HCT116 (cell line): ENCODE measurements at regions not wholly inside any gene's neighbourhood (a gene's known extent, or its start where the extent isn't known, plus 50 kb on each side); places are given as distances from the start of the nearest gene placed in this dataset.

Source experiments
- ATAC-seq: fragments of 200-7000 bp; cut with Tn5 transposase; 2 replicates; pipeline ENCODE4 v1.9.1; 2020; ENCODE audit warnings: mild to moderate bottlenecking, moderate library complexity
- BruUV-seq: library from RNA; stranded (reverse); fragments of 400-500 nt; replicated peaks from 2 replicates; lab custom pipeline; 2021; lab: Mats Ljungman, UMichigan
- CTCF ChIA-PET: fragments of 300-600 bp; sonication (Branson Sonifier 250); formaldehyde crosslinking; loops from one replicate; lab custom pipeline; 2021; ENCODE audit warnings: antibody characterized with exemption; lab: Charles Lee
- POLR2A ChIA-PET: fragments of 300-600, 350-600 bp; sonication (Branson Sonifier 250); formaldehyde crosslinking; loops from one replicate; lab custom pipeline; 2021; ENCODE audit warnings: antibody characterized with exemption; lab: Charles Lee
- RAD21 ChIA-PET, 2 experiments: fragments of 300-600 bp; sonication (Branson Sonifier 250); formaldehyde crosslinking; loops; one replicate each; lab custom pipeline; 2023; ENCODE audit warnings: low total read pairs in 2 of 2; ENCODE audit not compliant: uncharacterized antibody in 2 of 2, unreplicated experiment in 2 of 2, low non-redundant PET in 1 of 2; lab: Charles Lee
- DNase-seq: peaks from one replicate; pipeline ENCODE4 v3.0.0-alpha.2; 2010; ENCODE audit warnings: low read depth, low spot score
- H2AFZ ChIP-seq: fragments of 200-600 bp; shearing (Covaris generic), sonication (generic); 2 replicates; pipeline ENCODE4 v1.6.1; 2017; ENCODE audit warnings: low read depth, mixed run types, mixed read lengths, antibody characterized with exemption, low read length; ENCODE audit not compliant: poor library complexity, severe bottlenecking
- H3K27ac ChIP-seq: 2 replicates; pipeline ENCODE4 v1.5.1; 2012; ENCODE audit warnings: low read depth, low read length
- H3K27me3 ChIP-seq: fragments of 200-600 bp; sonication (generic); 2 replicates; pipeline ENCODE4 v1.6.1; 2016; ENCODE audit warnings: mixed run types, low read length, mixed read lengths; ENCODE audit not compliant: insufficient read depth
- H3K36me3 ChIP-seq, 2 experiments: fragments of 200-500 bp in 1 of 2; fragments of 200-600 bp in 1 of 2; sonication (Bioruptor generic) in 1 of 2; sonication (generic) in 1 of 2; 2 replicates each; pipeline versions ENCODE4 v1.5.1 to v1.6.1; 2014 to 2016; ENCODE audit warnings: low read length in 2 of 2, inconsistent platforms in 1 of 2, mixed read lengths in 1 of 2, mixed run types in 1 of 2; ENCODE audit not compliant: insufficient read depth in 2 of 2, control insufficient read depth in 1 of 2
- H3K4me1 ChIP-seq, 2 experiments: fragments of 200-600 bp in 1 of 2; sonication (generic) in 1 of 2; 2 replicates each; pipeline versions ENCODE4 v1.5.1 to v1.6.1; 2012 to 2017; ENCODE audit warnings: low read length in 2 of 2, inconsistent platforms in 1 of 2, mild to moderate bottlenecking in 1 of 2, mixed read lengths in 1 of 2, mixed run types in 1 of 2, moderate library complexity in 1 of 2; ENCODE audit not compliant: insufficient read depth in 2 of 2, control insufficient read depth in 1 of 2
- H3K4me2 ChIP-seq: fragments of 200-600 bp; sonication (generic); 2 replicates; pipeline ENCODE4 v1.6.1; 2017; ENCODE audit warnings: mixed run types, low read length, mixed read lengths
- H3K4me3 ChIP-seq, 2 experiments: fragments of 200-600 bp in 1 of 2; sonication (generic) in 1 of 2; replicated peaks in 1 of 2; 2 replicates each; pipeline ENCODE4 v1.5.1; 2011 to 2016; ENCODE audit warnings: low read length in 2 of 2, control low read depth in 1 of 2, low read depth in 1 of 2, mild to moderate bottlenecking in 1 of 2, mixed read lengths in 1 of 2, mixed run types in 1 of 2
- H3K79me2 ChIP-seq: fragments of 200-600 bp; sonication (generic); 2 replicates; pipeline ENCODE4 v1.6.1; 2017; ENCODE audit warnings: mild to moderate bottlenecking, mixed run types, low read length, moderate library complexity, mixed read lengths; ENCODE audit not compliant: insufficient read depth
- H3K9ac ChIP-seq: fragments of 200-600 bp; sonication (generic); 2 replicates; pipeline ENCODE4 v1.6.1; 2016; ENCODE audit warnings: low read length, mixed read lengths
- H3K9me2 ChIP-seq: fragments of 200-600 bp; sonication (generic), shearing (Covaris generic); 2 replicates; pipeline ENCODE4 v1.6.1; 2017; ENCODE audit warnings: mixed run types, mild to moderate bottlenecking, moderate library complexity; ENCODE audit not compliant: insufficient read depth
- H3K9me3 ChIP-seq, 2 experiments: fragments of 200-500 bp in 1 of 2; fragments of 200-600 bp in 1 of 2; sonication (Bioruptor generic) in 1 of 2; sonication (generic) in 1 of 2; 2 replicates each; pipeline ENCODE4 v1.6.1; 2014 to 2017; ENCODE audit warnings: low read length in 2 of 2, mixed read lengths in 2 of 2, inconsistent platforms in 1 of 2, low read depth in 1 of 2, mild to moderate bottlenecking in 1 of 2, mixed run types in 1 of 2, moderate library complexity in 1 of 2; ENCODE audit not compliant: control insufficient read depth in 1 of 2, insufficient read depth in 1 of 2
- H4K20me1 ChIP-seq: fragments of 200-600 bp; sonication (generic), shearing (Covaris generic); 2 replicates; pipeline ENCODE4 v1.6.1; 2017; ENCODE audit warnings: mixed run types, mild to moderate bottlenecking, moderate library complexity; ENCODE audit not compliant: insufficient read depth
- EGR1 ChIP-seq: IDR thresholded peaks from 2 replicates; pipeline ENCODE4 v1.6.1; 2012; ENCODE audit warnings: low read depth
- EZH2 ChIP-seq: fragments of 200-600 bp; sonication (generic); IDR thresholded peaks from 2 replicates; pipeline ENCODE4 v1.6.1; 2017; ENCODE audit warnings: antibody characterized with exemption, mixed run types
- EZH2phosphoT487 ChIP-seq: fragments of 200-600 bp; IDR thresholded peaks from 2 replicates; pipeline ENCODE4 v1.6.1; 2018; ENCODE audit warnings: antibody characterized with exemption, borderline replicate concordance
- FOSL1 ChIP-seq: IDR thresholded peaks from 2 replicates; pipeline ENCODE4 v1.6.1; 2012; ENCODE audit warnings: low read depth
- MAX ChIP-seq: IDR thresholded peaks from 2 replicates; pipeline ENCODE4 v1.6.1; 2012
- RAD21 ChIP-seq: IDR thresholded peaks from 2 replicates; pipeline ENCODE4 v1.6.1; 2012; ENCODE audit warnings: low read depth, mild to moderate bottlenecking
- REST ChIP-seq: IDR thresholded peaks from 2 replicates; pipeline ENCODE4 v1.6.1; 2012; ENCODE audit warnings: low read depth
- SIN3A ChIP-seq: IDR thresholded peaks from 2 replicates; pipeline ENCODE4 v1.6.1; 2012; ENCODE audit warnings: low read depth
- SRF ChIP-seq: IDR thresholded peaks from 2 replicates; pipeline ENCODE4 v1.6.1; 2012; ENCODE audit warnings: low read depth
- ZBTB33 ChIP-seq: IDR thresholded peaks from 2 replicates; pipeline ENCODE4 v1.6.1; 2011; ENCODE audit warnings: mild to moderate bottlenecking, low read length, moderate library complexity; ENCODE audit not compliant: insufficient replicate concordance; ENCODE audit errors: extremely low read depth
- ZNF274 ChIP-seq: fragments of 200-500 bp; sonication (Bioruptor generic); IDR thresholded peaks from 2 replicates; pipeline ENCODE4 v1.6.1; 2014; ENCODE audit warnings: mild to moderate bottlenecking, low read depth, low read length, inconsistent platforms
- intact Hi-C: fragments of 100-400 bp; cut with micrococcal nuclease; formaldehyde crosslinking; loops from 2 replicates; pipeline ENCODE4 v1.10.0; 2022
- TF ChIP-seq, protein P1 (sequence below), 3 experiments: fragments of 200-600 bp in 1 of 3; sonication (generic) in 1 of 3; IDR thresholded peaks in 2 of 3; conservative IDR thresholded peaks in 1 of 3; 2 replicates each; pipeline ENCODE4 v1.5.1; 2012 to 2017; ENCODE audit warnings: low read depth in 2 of 3, low read length in 2 of 3, antibody characterized with exemption in 1 of 3, borderline replicate concordance in 1 of 3, control low read depth in 1 of 3, mild to moderate bottlenecking in 1 of 3, mixed read lengths in 1 of 3, mixed run types in 1 of 3, moderate library complexity in 1 of 3; ENCODE audit not compliant: insufficient read depth in 1 of 3
- TF ChIP-seq, protein P2 (sequence below): IDR thresholded peaks from 2 replicates; pipeline ENCODE4 v1.6.1; 2012

DNA sequence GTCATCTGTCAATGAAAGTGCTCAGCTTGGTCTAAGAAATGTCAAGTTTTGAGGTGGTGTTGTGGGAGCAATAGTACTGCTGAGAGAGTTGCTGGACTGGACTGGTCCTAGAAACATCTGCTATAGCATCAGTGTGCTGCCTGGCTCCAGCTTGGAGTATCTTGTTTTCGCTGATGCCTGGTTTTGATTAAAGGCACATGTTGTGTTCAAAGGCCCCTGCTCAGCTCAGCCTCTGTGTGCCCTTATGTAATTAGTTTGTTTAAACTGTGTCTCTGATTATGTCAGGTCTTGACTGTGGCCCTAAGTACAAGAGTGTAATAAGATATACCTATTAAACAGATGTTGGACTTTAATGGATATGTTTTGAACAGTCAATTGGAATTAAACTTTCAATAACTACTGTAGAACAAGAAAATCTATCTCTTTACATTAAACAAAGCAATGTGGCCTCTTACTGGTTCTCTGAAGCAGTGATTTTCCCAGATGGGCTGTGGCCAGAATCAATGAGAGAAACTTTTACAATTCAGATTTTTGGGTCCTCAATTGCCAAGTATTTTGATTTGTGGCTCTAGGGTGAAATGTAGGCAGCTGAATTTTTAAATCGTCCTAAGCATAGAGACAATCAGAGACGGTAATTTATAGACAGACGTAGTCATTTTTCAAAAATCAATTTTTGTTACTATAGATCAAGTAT is 668.2 kb downstream of the DHX35 start:
- no peaks in the 10 kb centered on the region for H3K4me1 ChIP-seq
- H3K4me3 ChIP-seq: no peak overlapping the region
- H3K27ac ChIP-seq: no peak overlapping the region
- no peak overlapping the region for H3K4me2 ChIP-seq
- H3K9ac ChIP-seq: no peak overlapping the region
- no peaks in the 10 kb centered on the region for H3K79me2 ChIP-seq
- ChIA-PET POLR2A (no interaction called here), RAD21 (no interaction called here), CTCF (no interaction called here)
- H4K20me1 ChIP-seq: no peaks in the 10 kb centered on the region
- ATAC-seq (no peak), DNase-seq (no peak)
- peaks cover 0 to 7% of the 10 kb centered on the region in 2 experiments; a peak in 2 of 4 replicates for H3K9me3 ChIP-seq
- no peak for TF ChIP-seq ZNF274
- TF ChIP-seq ZBTB33: no peak
- TF ChIP-seq, protein P1, sequence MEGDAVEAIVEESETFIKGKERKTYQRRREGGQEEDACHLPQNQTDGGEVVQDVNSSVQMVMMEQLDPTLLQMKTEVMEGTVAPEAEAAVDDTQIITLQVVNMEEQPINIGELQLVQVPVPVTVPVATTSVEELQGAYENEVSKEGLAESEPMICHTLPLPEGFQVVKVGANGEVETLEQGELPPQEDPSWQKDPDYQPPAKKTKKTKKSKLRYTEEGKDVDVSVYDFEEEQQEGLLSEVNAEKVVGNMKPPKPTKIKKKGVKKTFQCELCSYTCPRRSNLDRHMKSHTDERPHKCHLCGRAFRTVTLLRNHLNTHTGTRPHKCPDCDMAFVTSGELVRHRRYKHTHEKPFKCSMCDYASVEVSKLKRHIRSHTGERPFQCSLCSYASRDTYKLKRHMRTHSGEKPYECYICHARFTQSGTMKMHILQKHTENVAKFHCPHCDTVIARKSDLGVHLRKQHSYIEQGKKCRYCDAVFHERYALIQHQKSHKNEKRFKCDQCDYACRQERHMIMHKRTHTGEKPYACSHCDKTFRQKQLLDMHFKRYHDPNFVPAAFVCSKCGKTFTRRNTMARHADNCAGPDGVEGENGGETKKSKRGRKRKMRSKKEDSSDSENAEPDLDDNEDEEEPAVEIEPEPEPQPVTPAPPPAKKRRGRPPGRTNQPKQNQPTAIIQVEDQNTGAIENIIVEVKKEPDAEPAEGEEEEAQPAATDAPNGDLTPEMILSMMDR (IDR thresholded peaks at IDR 0.05 in 2 of 3, conservative IDR thresholded peaks at IDR 0.05 in 1 of 3; ENCODE audit: borderline replicate concordance in 1 of 3, insufficient read depth in 1 of 3, low read depth in 2 of 3, low read length in 2 of 3): no peak
- TF ChIP-seq EGR1: no peak
- no peak for TF ChIP-seq REST
- no peak for TF ChIP-seq MAX
- no peak for TF ChIP-seq EZH2
- TF ChIP-seq SRF: no peak
- no peak for TF ChIP-seq RAD21
- TF ChIP-seq, protein P2, sequence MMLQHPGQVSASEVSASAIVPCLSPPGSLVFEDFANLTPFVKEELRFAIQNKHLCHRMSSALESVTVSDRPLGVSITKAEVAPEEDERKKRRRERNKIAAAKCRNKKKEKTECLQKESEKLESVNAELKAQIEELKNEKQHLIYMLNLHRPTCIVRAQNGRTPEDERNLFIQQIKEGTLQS: no peak
- TF ChIP-seq SIN3A: no peak
- no peak for TF ChIP-seq FOSL1
- TF ChIP-seq EZH2phosphoT487: no peak
- BruUV-seq: no TSS peak
- H3K9me2 ChIP-seq: no peaks in the 10 kb centered on the region
- intact Hi-C loops: no loop called here
- H3K36me3 ChIP-seq: no peaks in the 10 kb centered on the region
- no peaks in the 10 kb centered on the region for H3K27me3 ChIP-seq
- no peak overlapping the region for H2AFZ ChIP-seq
